ENCODE measurements at regions not wholly inside any gene's neighbourhood (a gene's known extent, or its start where the extent isn't known, plus 50 kb on each side); places are given as distances from the start of the nearest gene placed in this dataset.

DNA sequence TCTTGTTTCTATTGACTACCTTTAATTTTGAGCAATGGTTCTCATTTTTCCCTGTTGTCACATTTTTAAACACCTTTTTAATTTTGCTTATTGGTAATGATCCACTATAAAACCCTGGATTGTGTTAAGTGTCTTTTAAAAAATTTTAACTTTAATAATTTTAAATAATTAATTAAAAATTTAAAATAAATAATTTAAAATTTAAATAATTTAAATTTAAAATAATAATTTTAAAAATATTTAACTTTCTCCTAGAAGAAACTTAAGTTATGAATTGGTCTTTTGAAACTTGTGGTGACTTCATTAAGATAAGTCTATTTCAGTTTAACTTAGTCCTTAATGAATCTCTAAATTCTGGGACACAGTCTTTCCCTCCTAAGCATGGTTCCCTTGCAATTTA lies 566.3 kb upstream of the GALNTL6 start:
- Mint-ChIP-seq H3K27ac (no peak overlapping the region), H3K36me3 (ENCODE audit: low read depth) (no peaks in the 10 kb centered on the region), H3K4me1 (no peaks in the 10 kb centered on the region), H3K4me3 (no peak overlapping the region), H3K9me3 (no peaks in the 10 kb centered on the region), H3K27me3 (ENCODE audit: insufficient read depth) (no peaks in the 10 kb centered on the region)
- Histone ChIP-seq H3K4me1 (ENCODE audit: control insufficient read depth, insufficient read depth, low read length) (no peaks in the 10 kb centered on the region), H3K9me3 (ENCODE audit: control insufficient read depth, low read length) (no peaks in the 10 kb centered on the region), H3K9ac (ENCODE audit: extremely low read depth, low read length, poor library complexity, severe bottlenecking) (no peak overlapping the region), H3K27me3 (ENCODE audit: control insufficient read depth, insufficient read depth, low read length, poor library complexity, severe bottlenecking) (no peaks in the 10 kb centered on the region), H3K4me3 (ENCODE audit: low read length) (no peak overlapping the region), H3K27ac (ENCODE audit: low read depth, low read length) (no peak overlapping the region), H3K36me3 (ENCODE audit: control insufficient read depth, insufficient read depth, low read length) (no peaks in the 10 kb centered on the region)
- TF ChIP-seq, protein P1, sequence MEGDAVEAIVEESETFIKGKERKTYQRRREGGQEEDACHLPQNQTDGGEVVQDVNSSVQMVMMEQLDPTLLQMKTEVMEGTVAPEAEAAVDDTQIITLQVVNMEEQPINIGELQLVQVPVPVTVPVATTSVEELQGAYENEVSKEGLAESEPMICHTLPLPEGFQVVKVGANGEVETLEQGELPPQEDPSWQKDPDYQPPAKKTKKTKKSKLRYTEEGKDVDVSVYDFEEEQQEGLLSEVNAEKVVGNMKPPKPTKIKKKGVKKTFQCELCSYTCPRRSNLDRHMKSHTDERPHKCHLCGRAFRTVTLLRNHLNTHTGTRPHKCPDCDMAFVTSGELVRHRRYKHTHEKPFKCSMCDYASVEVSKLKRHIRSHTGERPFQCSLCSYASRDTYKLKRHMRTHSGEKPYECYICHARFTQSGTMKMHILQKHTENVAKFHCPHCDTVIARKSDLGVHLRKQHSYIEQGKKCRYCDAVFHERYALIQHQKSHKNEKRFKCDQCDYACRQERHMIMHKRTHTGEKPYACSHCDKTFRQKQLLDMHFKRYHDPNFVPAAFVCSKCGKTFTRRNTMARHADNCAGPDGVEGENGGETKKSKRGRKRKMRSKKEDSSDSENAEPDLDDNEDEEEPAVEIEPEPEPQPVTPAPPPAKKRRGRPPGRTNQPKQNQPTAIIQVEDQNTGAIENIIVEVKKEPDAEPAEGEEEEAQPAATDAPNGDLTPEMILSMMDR (conservative IDR thresholded peaks at IDR 0.05), result no peak
- DNase-seq, result no peak

DNA sequence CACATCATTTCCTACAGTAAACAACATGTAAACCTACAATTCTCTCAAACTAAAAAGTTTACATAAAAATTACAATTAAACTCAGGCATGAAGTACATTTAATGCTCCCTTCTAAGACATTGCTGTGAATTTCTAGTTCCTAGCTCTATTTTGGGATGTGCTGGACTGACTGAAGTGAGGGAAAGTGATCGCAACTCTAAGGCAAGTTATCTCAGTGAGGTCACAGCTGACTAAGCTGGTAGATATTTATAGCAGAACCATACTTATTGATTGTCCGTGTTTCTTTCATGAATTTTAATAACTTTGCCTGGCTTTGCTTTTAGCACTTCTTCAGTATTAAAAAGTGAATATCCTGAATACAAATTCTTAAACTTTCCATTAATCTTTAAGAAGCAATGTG lies 570.4 kb upstream of the GALNTL6 start:
- no peaks in the 10 kb centered on the region for H3K4me1 Mint-ChIP-seq
- no peaks in the 10 kb centered on the region for H3K9me3 Mint-ChIP-seq
- Histone ChIP-seq H3K9me3 (ENCODE audit: control insufficient read depth, low read length) (no peaks in the 10 kb centered on the region), H3K27ac (ENCODE audit: low read depth, low read length) (no peak overlapping the region), H3K27me3 (ENCODE audit: control insufficient read depth, insufficient read depth, low read length, poor library complexity, severe bottlenecking) (no peaks in the 10 kb centered on the region), H3K9ac (ENCODE audit: extremely low read depth, low read length, poor library complexity, severe bottlenecking) (no peak overlapping the region), H3K36me3 (ENCODE audit: control insufficient read depth, insufficient read depth, low read length) (no peaks in the 10 kb centered on the region), H3K4me1 (ENCODE audit: control insufficient read depth, insufficient read depth, low read length) (no peaks in the 10 kb centered on the region), H3K4me3 (ENCODE audit: low read length) (no peak overlapping the region)
- H3K36me3 Mint-ChIP-seq (ENCODE audit: low read depth), result no peaks in the 10 kb centered on the region
- TF ChIP-seq, protein P1 (conservative IDR thresholded peaks at IDR 0.05), result no peak
- DNase-seq, result no peak
- H3K27ac Mint-ChIP-seq, result no peak overlapping the region
- no peak overlapping the region for H3K4me3 Mint-ChIP-seq
- H3K27me3 Mint-ChIP-seq (ENCODE audit: insufficient read depth), result no peaks in the 10 kb centered on the region
- WGBS, 2 experiments (ENCODE audit: insufficient coverage in 1 of 2, insufficient read length in 1 of 2), result 93% methylated on average over 2 of the region's 2 CpGs; no CpG with 5 or more reads in 1 of the 2 experiments

DNA sequence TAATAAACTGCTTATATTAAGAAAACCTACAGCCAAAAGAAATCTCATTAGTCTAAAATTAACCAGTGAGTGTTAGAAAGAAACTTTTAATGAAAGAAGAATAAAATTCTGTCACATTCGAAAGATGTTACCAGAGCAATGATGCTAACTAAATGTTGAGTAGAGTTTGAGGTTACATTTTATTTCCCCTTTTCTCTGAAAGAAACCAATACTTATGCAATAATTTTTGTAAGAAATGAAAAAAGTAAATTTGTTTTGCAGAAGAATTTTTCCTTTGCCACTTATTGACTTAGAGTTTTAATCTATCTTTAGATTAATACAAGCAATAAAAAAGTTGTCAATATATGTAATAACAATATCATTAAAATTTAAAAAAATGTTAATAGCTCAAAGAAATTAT lies 574.0 kb upstream of the GALNTL6 start:
- Histone ChIP-seq H3K27ac (ENCODE audit: low read depth, low read length) (no peak overlapping the region), H3K36me3 (ENCODE audit: control insufficient read depth, insufficient read depth, low read length) (no peaks in the 10 kb centered on the region), H3K9me3 (ENCODE audit: control insufficient read depth, low read length) (no peaks in the 10 kb centered on the region), H3K4me1 (ENCODE audit: control insufficient read depth, insufficient read depth, low read length) (no peaks in the 10 kb centered on the region), H3K27me3 (ENCODE audit: control insufficient read depth, insufficient read depth, low read length, poor library complexity, severe bottlenecking) (no peaks in the 10 kb centered on the region), H3K4me3 (ENCODE audit: low read length) (no peak overlapping the region), H3K9ac (ENCODE audit: extremely low read depth, low read length, poor library complexity, severe bottlenecking) (no peak overlapping the region)
- no peak overlapping the region for H3K4me3 Mint-ChIP-seq
- H3K36me3 Mint-ChIP-seq (ENCODE audit: low read depth), result no peaks in the 10 kb centered on the region
- no peaks in the 10 kb centered on the region for H3K4me1 Mint-ChIP-seq
- WGBS, 2 experiments (ENCODE audit: insufficient coverage in 1 of 2, insufficient read length in 1 of 2), result no CpG with 5 or more reads among the region's 1 CpG
- TF ChIP-seq, protein P1 (conservative IDR thresholded peaks at IDR 0.05), result no peak
- no peak for DNase-seq
- no peak overlapping the region for H3K27ac Mint-ChIP-seq
- no peaks in the 10 kb centered on the region for H3K27me3 Mint-ChIP-seq (ENCODE audit: insufficient read depth)
- H3K9me3 Mint-ChIP-seq, result no peaks in the 10 kb centered on the region
